Endothelial cell of umbilical vein (primary cell): ENCODE measurements at regions not wholly inside any gene's neighbourhood (a gene's known extent, or its start where the extent isn't known, plus 50 kb on each side); places are given as distances from the start of the nearest gene placed in this dataset.

Experiments used
- BruUV-seq: library from RNA; stranded (reverse); fragments of 400-500 nt; replicated peaks from 2 replicates; lab custom pipeline; 2021; lab: Mats Ljungman, UMichigan
- CTCF ChIA-PET: fragments of 300-600, 350-600 bp; sonication (Branson Sonifier 250); formaldehyde crosslinking; loops from one replicate; lab custom pipeline; 2021; ENCODE audit warnings: antibody characterized with exemption, inconsistent platforms; lab: Charles Lee
- POLR2A ChIA-PET: fragments of 300-600, 350-600 bp; sonication (Branson Sonifier 250); formaldehyde crosslinking; loops from one replicate; lab custom pipeline; 2021; ENCODE audit warnings: antibody characterized with exemption, inconsistent platforms; lab: Charles Lee
- DNase-seq: peaks from one replicate; pipeline ENCODE4 v3.0.0-alpha.2; 2011; ENCODE audit warnings: low read depth, low spot score
- FAIRE-seq: peaks from 2 replicates; lab custom pipeline; 2011; peaks lifted over from hg19 to GRCh38; lab: Jason Lieb, UNC
- H2AFZ ChIP-seq: 2 replicates; pipeline ENCODE4 v1.6.0; 2012; ENCODE audit warnings: low read depth, low read length, control low read depth, inconsistent platforms
- H3K27ac ChIP-seq: 2 replicates; pipeline ENCODE4 v1.5.1; 2011; ENCODE audit warnings: low read depth, mild to moderate bottlenecking, control low read depth, low read length, moderate library complexity; ENCODE audit not compliant: insufficient read depth
- H3K27me3 ChIP-seq, 2 experiments: 2 replicates each; pipeline versions ENCODE4 v1.6.0 to v1.6.1; 2011; ENCODE audit warnings: low read length in 2 of 2, mixed read lengths in 1 of 2; ENCODE audit not compliant: control insufficient read depth in 2 of 2, insufficient read depth in 2 of 2
- H3K36me3 ChIP-seq, 2 experiments: 2 replicates in 1 of 2; 3 replicates in 1 of 2; pipeline ENCODE4 v1.5.1; 2011; ENCODE audit warnings: low read length in 2 of 2, mild to moderate bottlenecking in 1 of 2, moderate library complexity in 1 of 2; ENCODE audit not compliant: control insufficient read depth in 2 of 2, insufficient read depth in 2 of 2; ENCODE audit errors: extremely low read depth in 1 of 2
- H3K4me1 ChIP-seq: 3 replicates; pipeline ENCODE4 v1.5.1; 2011; ENCODE audit warnings: mild to moderate bottlenecking, low read length; ENCODE audit not compliant: control insufficient read depth, insufficient read depth; ENCODE audit errors: extremely low read depth
- H3K4me2 ChIP-seq: 2 replicates; pipeline ENCODE4 v1.6.1; 2011; ENCODE audit warnings: low read length, control low read depth, mixed read lengths; ENCODE audit not compliant: insufficient read depth
- H3K4me3 ChIP-seq, 3 experiments: fragments of 200-600 bp in 1 of 3; sonication (generic), shearing (Covaris generic) in 1 of 3; replicated peaks in 1 of 3; 2 replicates each; pipeline ENCODE4 v1.5.1; 2011 to 2016; ENCODE audit warnings: control low read depth in 3 of 3, low read length in 3 of 3, mild to moderate bottlenecking in 2 of 3, inconsistent platforms in 1 of 3, low read depth in 1 of 3, moderate library complexity in 1 of 3; ENCODE audit not compliant: insufficient read depth in 1 of 3
- H3K79me2 ChIP-seq: 2 replicates; pipeline ENCODE4 v1.6.0; 2012; ENCODE audit warnings: low read length, inconsistent platforms; ENCODE audit not compliant: control insufficient read depth, insufficient read depth
- H3K9ac ChIP-seq: replicated peaks from 2 replicates; pipeline ENCODE3; 2011; ENCODE audit warnings: low read length, control low read depth; ENCODE audit not compliant: insufficient read depth; ENCODE audit errors: extremely low read depth
- H3K9me1 ChIP-seq: replicated peaks from 3 replicates; pipeline ENCODE4 v1.6.0; 2011; ENCODE audit warnings: mild to moderate bottlenecking, low read length; ENCODE audit not compliant: control insufficient read depth, insufficient read depth; ENCODE audit errors: extremely low read depth
- H3K9me3 ChIP-seq: replicated peaks from 2 replicates; pipeline ENCODE4 v1.5.1; 2012; ENCODE audit warnings: low read length, inconsistent platforms; ENCODE audit not compliant: control insufficient read depth, insufficient read depth
- H4K20me1 ChIP-seq: replicated peaks from 2 replicates; pipeline ENCODE3; 2011; ENCODE audit warnings: mild to moderate bottlenecking, low read length; ENCODE audit not compliant: control insufficient read depth, insufficient read depth; ENCODE audit errors: extremely low read depth
- CTCF ChIP-seq, 2 donors: IDR thresholded peaks; 1 replicate in 1 of 2; 2 replicates in 1 of 2; pipeline ENCODE4 v1.5.1; 2011; ENCODE audit warnings: low read length in 2 of 2, mild to moderate bottlenecking in 2 of 2, moderate library complexity in 2 of 2, control low read depth in 1 of 2, inconsistent platforms in 1 of 2, low read depth in 1 of 2; ENCODE audit not compliant: insufficient read depth in 1 of 2; ENCODE audit errors: extremely low read depth in 1 of 2
- FOS ChIP-seq: IDR thresholded peaks from 2 replicates; pipeline ENCODE4 v1.6.1; 2011; ENCODE audit warnings: mild to moderate bottlenecking, low read length, moderate library complexity, borderline replicate concordance; ENCODE audit not compliant: insufficient read depth
- JUN ChIP-seq: IDR thresholded peaks from 2 replicates; pipeline ENCODE4 v1.6.1; 2011; ENCODE audit warnings: borderline replicate concordance, low read depth; ENCODE audit not compliant: insufficient read length, insufficient read depth
- MYC ChIP-seq: IDR thresholded peaks from one replicate; pipeline ENCODE4 v1.6.1; 2011; ENCODE audit warnings: mild to moderate bottlenecking, low read depth, low read length
- POLR2A ChIP-seq: IDR thresholded peaks from 2 replicates; pipeline ENCODE4 v1.6.1; 2012; ENCODE audit warnings: low read depth, mild to moderate bottlenecking, control low read depth, low read length
- POLR2AphosphoS5 ChIP-seq: IDR thresholded peaks from 2 replicates; pipeline ENCODE4 v1.6.1; 2012; ENCODE audit warnings: low read depth, mild to moderate bottlenecking, control low read depth, low read length, moderate library complexity; ENCODE audit not compliant: insufficient read depth
- dilution Hi-C: fragments of 300-500 bp; cut with MboI; formaldehyde crosslinking; loops from one replicate; pipeline ENCODE4 v1.15.0; 2019; ENCODE audit warnings: low sequenced_read_pairs; ENCODE audit not compliant: extremely low pct_ligation_motif_present
- intact Hi-C: fragments of 100-400 bp; cut with micrococcal nuclease; formaldehyde crosslinking; loops from one replicate; pipeline ENCODE4 v1.10.0; 2022
- TF ChIP-seq, protein P1 (sequence below): IDR thresholded peaks from 2 replicates; pipeline ENCODE4 v1.6.1; 2011; ENCODE audit not compliant: insufficient read depth, insufficient read length

DNA sequence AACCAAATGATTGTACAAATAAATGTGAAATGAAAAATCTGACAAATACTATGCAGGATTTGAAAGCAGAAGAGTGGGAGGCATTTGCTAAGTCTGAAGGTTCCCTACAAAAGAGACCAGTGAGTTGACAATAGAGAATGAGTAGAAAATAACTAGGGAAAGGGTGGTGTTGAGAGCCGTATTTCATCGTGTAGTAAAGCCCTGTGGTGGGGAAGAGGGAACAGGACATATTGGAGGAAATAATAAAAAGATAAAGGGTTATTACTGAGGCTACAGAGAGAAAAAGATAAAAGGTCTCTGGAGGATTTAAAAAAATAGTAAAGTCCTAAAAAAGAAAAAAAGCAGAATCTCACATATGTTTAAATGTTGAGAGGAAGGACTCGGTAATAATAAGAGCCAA, 268.8 kb downstream of the DUSP6 start:
- Histone ChIP-seq H3K4me2 (no peak overlapping the region), H3K36me3 (no peaks in the 10 kb centered on the region), H3K9me1 (no peaks in the 10 kb centered on the region), H4K20me1 (no peaks in the 10 kb centered on the region), H3K79me2 (no peaks in the 10 kb centered on the region), H3K9ac (no peak overlapping the region), H2AFZ (no peak overlapping the region), H3K27ac (no peak overlapping the region), H3K9me3 (no peaks in the 10 kb centered on the region), H3K4me1 (peaks cover 48% of the 10 kb centered on the region), H3K27me3 (no peaks in the 10 kb centered on the region), H3K4me3 (no peak overlapping the region)
- dilution Hi-C loops: no loop called here
- no TSS peak for BruUV-seq
- intact Hi-C loops: no loop called here
- POLR2A ChIA-PET: no interaction called here
- no peak for TF ChIP-seq MYC
- TF ChIP-seq CTCF (IDR thresholded peaks at IDR 0.05; ENCODE audit: extremely low read depth in 1 of 2, insufficient read depth in 1 of 2, low read depth in 1 of 2, low read length in 2 of 2): no peak
- TF ChIP-seq FOS: no peak
- no peak for TF ChIP-seq JUN
- no peak for TF ChIP-seq POLR2A
- TF ChIP-seq POLR2AphosphoS5: no peak
- TF ChIP-seq, protein P1, sequence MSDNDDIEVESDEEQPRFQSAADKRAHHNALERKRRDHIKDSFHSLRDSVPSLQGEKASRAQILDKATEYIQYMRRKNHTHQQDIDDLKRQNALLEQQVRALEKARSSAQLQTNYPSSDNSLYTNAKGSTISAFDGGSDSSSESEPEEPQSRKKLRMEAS: no peak
- CTCF ChIA-PET: no interaction called here
- FAIRE-seq: no peak
- DNase-seq: no peak
